GM19240 (cell line): ENCODE measurements at regions not wholly inside any gene's neighbourhood (a gene's known extent, or its start where the extent isn't known, plus 50 kb on each side); places are given as distances from the start of the nearest gene placed in this dataset.
A peak's percentile ranks its signal among the peaks of the same experiment; 100 is the strongest.
"Not testable (repeated sequence)": the region's sequence is repeated elsewhere in the genome, so short reads cannot be mapped to it uniquely, and the experiment has no call there.

Experiments used
- DNase-seq: peaks from one replicate; pipeline ENCODE4 v3.0.0; 2011; ENCODE audit warnings: low spot score; ENCODE audit not compliant: insufficient read length

DNA sequence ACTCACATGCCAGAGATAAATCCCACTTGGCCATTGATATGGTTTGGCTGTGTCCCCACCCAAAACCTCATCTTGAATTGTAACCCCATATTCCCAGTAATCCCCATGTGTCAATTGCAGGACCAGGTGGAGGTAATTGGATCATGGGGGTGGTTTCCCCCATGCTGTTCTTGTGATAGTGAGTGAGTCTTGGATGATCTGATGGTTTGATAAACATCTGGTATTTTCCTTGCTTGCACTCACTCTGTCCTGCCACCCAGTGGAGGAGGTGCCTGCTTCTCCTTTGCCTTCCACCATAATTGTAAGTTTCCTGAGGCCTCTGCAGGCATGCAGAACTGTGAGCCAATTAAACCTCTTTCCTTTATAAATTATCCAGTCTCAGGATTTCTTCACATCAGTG is 50.4 kb upstream of the B3GAT2 start:
- not testable (repeated sequence) for DNase-seq

- DNase-seq: no peak
Measured at GRCh38 chr6:71011871-71012371, 55.1 kb upstream of the B3GAT2 start.

DNA sequence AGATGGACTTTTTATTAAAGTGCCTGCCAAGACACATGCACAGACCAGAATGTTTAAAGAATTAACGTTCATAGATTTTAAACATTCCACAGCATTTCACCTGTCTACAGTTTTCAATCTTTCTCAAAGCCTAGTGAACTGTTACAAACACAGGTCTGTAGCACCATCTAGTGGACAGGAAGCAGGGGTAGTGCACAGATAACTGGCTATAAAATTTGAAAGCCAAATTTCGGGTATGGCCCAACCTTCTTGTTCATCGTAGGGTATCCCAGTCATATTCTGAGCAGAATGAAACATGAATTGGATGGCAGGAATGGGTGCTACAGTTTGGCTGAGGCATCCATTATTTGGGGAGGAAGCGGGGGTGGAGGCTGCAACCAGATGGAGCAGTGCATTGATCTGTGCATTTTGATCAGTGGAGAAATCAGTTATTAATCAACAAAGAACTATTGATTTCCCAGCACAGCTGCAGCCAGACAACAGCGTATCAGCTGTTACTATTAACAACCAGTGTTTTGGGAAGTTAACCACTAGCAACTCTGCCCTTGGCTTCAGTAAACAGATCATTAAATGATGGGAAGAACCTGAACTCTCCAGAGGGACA is 56.1 kb upstream of the B3GAT2 start:
- peak; percentile 7 for DNase-seq

DNA sequence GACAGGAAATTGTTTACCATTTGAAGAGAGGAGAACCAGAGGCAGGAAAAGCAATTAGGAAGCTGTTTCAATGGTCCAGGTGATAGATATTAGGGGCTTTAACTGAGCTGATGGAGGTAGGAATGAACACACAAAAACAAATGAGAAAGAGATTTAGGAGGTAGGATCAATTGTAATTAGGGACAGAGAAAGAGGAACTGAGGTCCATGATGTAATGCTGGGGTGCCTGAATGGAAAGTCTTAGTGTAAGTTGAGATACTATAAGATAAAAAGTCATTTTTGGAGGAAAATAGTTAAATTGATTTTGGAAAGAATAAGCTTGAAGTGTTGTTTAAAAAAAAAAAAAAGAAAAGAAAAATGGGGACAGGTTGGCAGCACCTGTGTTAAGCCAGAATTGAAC is 58.5 kb upstream of the B3GAT2 start:
- DNase-seq: no peak

GRCh38 chr6:71028236-71028876 is 71.5 kb upstream of the B3GAT2 start:
- DNase-seq: no peak

- DNase-seq: no peak
Measured at GRCh38 chr6:71028877-71029252, 72.0 kb upstream of the B3GAT2 start.

- no peak for DNase-seq
Measured at GRCh38 chr6:71029555-71029954, 72.7 kb upstream of the B3GAT2 start.

DNA sequence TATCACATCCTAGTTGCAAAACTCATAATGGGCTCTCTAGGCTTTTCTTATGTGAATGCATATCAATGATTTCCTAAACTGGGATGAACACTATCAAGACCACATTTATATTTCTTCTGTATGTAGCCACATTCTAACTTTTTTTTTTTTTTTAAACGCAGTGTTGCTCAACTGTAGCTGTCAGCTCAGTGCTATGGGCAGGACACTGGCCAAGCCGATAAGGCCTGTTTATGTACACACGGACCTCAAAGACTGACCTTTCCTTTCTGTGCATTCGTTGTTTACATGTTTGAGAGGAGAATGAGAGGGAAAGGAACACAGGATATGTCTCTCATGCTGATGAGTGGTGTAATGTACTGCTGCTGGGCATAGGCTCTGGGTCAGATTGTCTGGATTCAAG is 75.1 kb upstream of the B3GAT2 start:
- no peak for DNase-seq

- no peak for DNase-seq
Measured at GRCh38 chr6:71033171-71033570, 76.3 kb upstream of the B3GAT2 start.

DNA sequence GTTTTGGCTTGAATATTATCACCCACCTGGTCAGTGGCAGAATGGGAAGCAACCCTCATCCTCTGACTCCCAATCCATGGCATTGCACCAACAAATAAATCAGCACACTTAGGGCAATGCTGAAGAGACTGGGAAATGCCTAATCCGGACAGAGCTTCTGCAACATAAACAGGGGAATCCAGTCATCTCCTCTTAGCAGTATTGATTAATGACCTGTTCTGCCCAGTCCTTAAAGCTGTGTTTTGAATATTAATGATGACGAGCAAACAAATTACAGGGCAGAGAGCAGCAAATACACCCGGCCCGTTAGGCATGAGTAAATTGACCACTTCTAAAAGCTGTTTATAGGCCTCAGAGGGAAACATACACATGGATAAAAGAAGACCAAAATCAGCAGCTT is 77.0 kb upstream of the B3GAT2 start:
- DNase-seq: no peak

DNA sequence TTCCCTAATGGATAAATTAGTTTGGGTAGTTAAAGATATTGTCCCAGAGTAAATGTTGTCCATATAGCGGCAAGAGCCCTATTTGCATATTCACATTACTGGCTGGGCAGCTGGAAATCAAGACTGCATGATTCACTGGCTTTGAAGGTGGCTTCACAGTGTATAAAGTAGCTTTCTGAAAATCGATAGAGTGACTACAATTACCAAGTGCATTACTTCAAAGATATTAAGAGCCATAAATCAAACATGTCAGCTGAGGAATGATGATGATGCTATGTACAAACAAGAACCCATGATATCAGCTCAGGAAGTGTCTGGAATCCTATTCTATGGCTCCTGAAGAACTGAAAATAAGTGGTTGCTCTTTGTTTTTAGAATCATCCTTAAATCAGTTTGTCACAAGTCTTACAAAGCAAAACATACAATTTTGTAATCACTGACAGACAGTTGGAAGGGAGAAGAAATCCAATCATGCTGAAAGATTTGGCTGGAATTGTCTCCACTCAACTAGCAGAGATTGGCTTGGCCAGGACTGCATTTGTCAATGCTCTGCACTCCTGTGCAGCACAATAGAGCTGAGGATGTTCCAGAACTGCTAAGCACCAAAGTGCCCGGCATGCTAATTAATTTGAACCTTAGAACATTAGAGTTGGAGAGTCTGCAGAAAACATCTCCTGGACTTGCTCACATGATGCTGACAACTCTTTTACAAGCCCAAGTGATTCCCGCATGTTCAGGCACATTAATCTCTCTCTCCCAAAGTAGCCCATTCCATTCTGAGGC is 77.9 kb upstream of the B3GAT2 start:
- DNase-seq: no peak

DNA sequence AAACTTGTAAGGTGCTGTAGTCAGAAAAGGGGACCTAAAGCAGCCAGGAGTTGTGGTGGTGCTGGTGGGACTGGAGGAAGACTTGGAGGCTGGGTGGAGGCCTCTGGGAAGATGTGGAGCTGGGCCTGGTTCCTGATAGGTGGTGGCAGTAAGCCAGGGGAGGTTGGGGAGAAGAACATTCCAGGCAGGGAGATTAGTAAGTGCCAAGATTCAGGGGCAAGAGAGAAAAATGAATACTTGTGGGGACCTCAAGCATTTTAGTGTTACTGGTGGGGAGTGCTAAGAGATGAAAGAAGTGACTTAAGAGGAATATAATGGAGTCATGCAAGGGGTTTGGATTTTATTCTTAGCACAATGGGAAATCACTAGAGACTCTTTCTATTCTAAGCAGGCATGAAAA is 79.0 kb upstream of the B3GAT2 start:
- no peak for DNase-seq

- DNase-seq: no peak
Measured at GRCh38 chr6:71038711-71039344, 82.0 kb upstream of the B3GAT2 start.

DNA sequence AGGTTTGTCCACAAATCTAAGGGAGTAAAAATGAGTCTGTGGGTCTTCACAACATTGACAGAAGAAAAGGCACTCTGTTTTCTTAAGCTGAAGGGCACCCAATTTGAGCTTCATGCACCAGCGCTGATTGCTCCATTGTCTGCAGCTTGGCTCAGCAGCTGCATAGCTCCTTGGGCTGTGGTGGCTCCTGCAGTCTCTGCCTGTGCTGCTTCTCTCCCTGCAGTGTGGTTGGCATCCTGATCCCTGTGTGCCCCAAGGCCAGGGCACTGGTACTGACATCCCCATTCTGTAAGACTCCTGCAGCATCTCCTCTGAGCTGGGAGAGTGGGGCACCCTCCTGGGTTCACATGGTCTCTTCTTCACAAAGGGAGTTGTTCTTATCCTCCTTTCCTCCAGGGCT is 83.2 kb upstream of the B3GAT2 start:
- no peak for DNase-seq

DNA sequence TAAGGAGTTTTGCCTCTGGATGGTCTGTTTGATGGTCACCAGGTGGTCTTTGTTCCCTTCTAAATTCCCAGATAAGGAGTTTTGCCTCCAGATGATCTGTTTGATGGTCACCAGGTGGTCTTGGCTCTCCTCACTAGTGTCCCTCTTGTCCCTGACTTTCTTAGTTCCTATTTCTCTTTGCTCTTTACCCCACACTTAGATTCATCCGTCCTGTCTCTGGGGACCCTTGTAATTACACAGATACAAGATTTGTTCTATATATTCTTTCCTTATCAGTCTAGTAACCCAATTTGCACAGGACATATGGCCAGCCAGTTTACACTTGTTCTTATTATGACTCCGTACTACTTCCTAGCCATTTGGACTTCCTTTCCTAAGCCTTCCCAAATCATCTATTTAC is 84.0 kb upstream of the B3GAT2 start:
- no peak for DNase-seq

- DNase-seq: no peak
Measured at GRCh38 chr6:71043902-71044301, 87.0 kb upstream of the B3GAT2 start.

- DNase-seq: no peak
Measured at GRCh38 chr6:71044753-71045152, 87.9 kb upstream of the B3GAT2 start.

DNA sequence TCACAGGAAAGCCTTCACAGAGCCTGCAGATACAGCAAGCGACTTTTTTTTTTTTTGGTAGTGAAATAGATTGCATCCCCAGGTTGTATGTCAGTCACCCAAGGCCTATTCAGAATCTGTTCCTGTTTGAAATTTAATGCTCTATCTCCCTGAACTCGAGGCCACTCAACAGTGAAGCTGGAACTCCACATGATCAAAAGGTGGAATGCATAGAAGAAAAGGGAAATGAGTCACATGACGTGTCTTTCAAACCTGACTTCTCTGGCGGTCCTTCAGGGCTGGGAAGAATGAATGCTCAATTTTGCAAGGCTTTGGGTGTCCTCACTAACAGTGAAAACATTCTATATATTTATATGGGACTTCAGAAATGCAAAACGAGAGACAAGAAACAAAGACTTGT is 88.4 kb upstream of the B3GAT2 start:
- DNase-seq: no peak

- no peak for DNase-seq
Measured at GRCh38 chr6:71047417-71047816, 90.6 kb upstream of the B3GAT2 start.

GRCh38 chr6:71048320-71049164 is 91.7 kb upstream of the B3GAT2 start:
- DNase-seq: no peak

- DNase-seq: no peak
Measured at GRCh38 chr6:71049198-71049770, 92.4 kb upstream of the B3GAT2 start.
